Ishikawa (cell line): ENCODE measurements at regions not wholly inside any gene's neighbourhood (a gene's known extent, or its start where the extent isn't known, plus 50 kb on each side); places are given as distances from the start of the nearest gene placed in this dataset.

ENCODE experiments used
- CEBPB ChIP-seq: IDR thresholded peaks from 2 replicates; pipeline ENCODE4 v1.6.1; 2012
- CREB1 ChIP-seq: IDR thresholded peaks from 2 replicates; pipeline ENCODE4 v1.6.1; 2012; ENCODE audit warnings: low read depth
- EGR1 ChIP-seq: IDR thresholded peaks from 2 replicates; pipeline ENCODE4 v1.6.1; 2012
- EP300 ChIP-seq: IDR thresholded peaks from 2 replicates; pipeline ENCODE4 v1.6.1; 2012; ENCODE audit warnings: borderline replicate concordance
- RAD21 ChIP-seq: IDR thresholded peaks from 2 replicates; pipeline ENCODE4 v1.6.1; 2012; ENCODE audit warnings: low read depth
- REST ChIP-seq: IDR thresholded peaks from 2 replicates; pipeline ENCODE4 v1.6.1; 2012; ENCODE audit warnings: low read depth, mild to moderate bottlenecking

- no peak for TF ChIP-seq CEBPB
- no peak for TF ChIP-seq REST
- TF ChIP-seq RAD21, result no peak
- TF ChIP-seq EP300, result no peak
- no peak for TF ChIP-seq CREB1
- no peak for TF ChIP-seq EGR1
Observed at GRCh38 chr14:48526307-48526706, 850.9 kb upstream of the MDGA2 start.
